Bronchial epithelial cell (primary cell): ENCODE measurements at regions not wholly inside any gene's neighbourhood (a gene's known extent, or its start where the extent isn't known, plus 50 kb on each side); places are given as distances from the start of the nearest gene placed in this dataset.
"Not testable (repeated sequence)": the region's sequence is repeated elsewhere in the genome, so short reads cannot be mapped to it uniquely, and the experiment has no call there.

Experiments used
- DNase-seq: peaks from one replicate; pipeline ENCODE4 v3.0.0-alpha.2; 2010; ENCODE audit warnings: low read depth
- FAIRE-seq: peaks from 2 replicates; lab custom pipeline; 2011; peaks lifted over from hg19 to GRCh38; lab: Jason Lieb, UNC
- H3K27me3 ChIP-seq: 2 replicates; pipeline ENCODE4 v1.5.1; 2011; ENCODE audit warnings: low read length; ENCODE audit not compliant: control insufficient read depth, insufficient read depth
- H3K36me3 ChIP-seq: 2 replicates; pipeline ENCODE4 v1.5.1; 2011; ENCODE audit warnings: low read length; ENCODE audit not compliant: control insufficient read depth, insufficient read depth
- H3K4me3 ChIP-seq: 2 replicates; pipeline ENCODE4 v1.5.1; 2011; ENCODE audit warnings: mild to moderate bottlenecking, low read depth, low read length, control low read depth
- CTCF ChIP-seq: IDR thresholded peaks from 2 replicates; pipeline ENCODE4 v1.5.1; 2011; ENCODE audit warnings: mild to moderate bottlenecking, moderate library complexity, low read length, control low read depth, inconsistent platforms; ENCODE audit not compliant: insufficient read depth, severe bottlenecking

- Histone ChIP-seq H3K36me3 (no peaks in the 10 kb centered on the region), H3K27me3 (no peaks in the 10 kb centered on the region), H3K4me3 (no peak overlapping the region)
- TF ChIP-seq CTCF = no peak
- DNase-seq = no peak
- FAIRE-seq = no peak
These were observed 191.8 kb upstream of the RBBP8 start for GRCh38 chr18:22741318-22741717.

GRCh38 chr18:22742409-22742808, 190.7 kb upstream of the RBBP8 start:
- TF ChIP-seq CTCF = no peak
- FAIRE-seq (no peak), DNase-seq (no peak)
- H3K4me3 ChIP-seq = no peak overlapping the region
- no peaks in the 10 kb centered on the region for H3K27me3 ChIP-seq
- no peaks in the 10 kb centered on the region for H3K36me3 ChIP-seq

DNA sequence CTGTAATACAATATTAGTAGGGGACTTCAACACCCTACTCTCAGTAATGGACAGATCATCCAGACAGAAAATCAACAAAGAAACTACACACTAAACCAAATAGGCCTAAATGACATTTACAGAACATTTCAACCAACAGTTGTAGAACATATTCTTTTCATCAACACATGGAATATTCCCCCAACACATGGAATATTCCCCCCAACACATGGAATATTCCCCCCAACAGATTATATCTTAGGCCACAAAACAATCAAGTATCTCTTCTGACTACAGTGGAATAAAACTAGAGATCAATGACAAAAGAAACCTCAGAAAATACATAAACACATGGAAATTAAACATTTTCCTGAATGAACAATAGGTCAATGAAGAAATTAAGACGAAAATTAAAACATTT, 187.2 kb upstream of the RBBP8 start:
- no peak for DNase-seq
- FAIRE-seq = no peak
- Histone ChIP-seq H3K36me3 (no peaks in the 10 kb centered on the region), H3K4me3 (no peak overlapping the region), H3K27me3 (peaks cover 1% of the 10 kb centered on the region)
- no peak for TF ChIP-seq CTCF

- peaks cover 4% of the 10 kb centered on the region for H3K27me3 ChIP-seq
- FAIRE-seq (no peak), DNase-seq (no peak)
- TF ChIP-seq CTCF = no peak
- no peaks in the 10 kb centered on the region for H3K36me3 ChIP-seq
- no peak overlapping the region for H3K4me3 ChIP-seq
These were observed 181.1 kb upstream of the RBBP8 start for GRCh38 chr18:22752014-22752413.

DNA sequence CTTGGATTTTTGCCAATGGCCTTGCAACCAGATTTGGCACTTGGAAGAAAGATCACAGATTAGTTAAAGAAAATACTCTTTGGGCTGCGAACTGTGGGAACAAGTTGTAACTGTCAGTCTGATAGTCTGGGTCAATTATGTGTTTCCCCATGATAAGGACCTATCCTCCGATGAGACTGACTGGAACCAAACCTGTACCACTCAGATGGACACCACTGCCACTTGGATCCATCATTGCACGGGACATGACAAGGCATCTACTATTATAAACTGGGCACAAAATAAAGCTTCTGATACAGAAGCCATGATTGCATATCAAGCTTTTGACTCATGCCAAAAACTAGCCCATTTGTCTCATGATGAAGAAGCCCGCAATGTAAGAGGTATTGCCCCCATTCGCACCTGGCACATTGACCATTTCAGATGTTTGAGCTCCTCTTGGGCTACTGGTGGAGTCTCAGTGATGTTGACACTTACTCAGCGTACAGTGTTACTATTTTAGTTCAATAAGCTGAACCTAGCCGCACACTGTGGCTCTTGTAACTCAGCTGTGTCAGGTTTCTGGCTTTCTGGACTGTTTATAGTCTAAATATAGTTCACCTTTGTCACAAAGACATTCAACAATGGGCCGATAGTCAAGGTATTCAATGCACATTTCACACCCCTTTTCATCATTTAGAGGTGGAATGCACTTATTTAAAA, 179.8 kb upstream of the RBBP8 start:
- no peak for TF ChIP-seq CTCF
- H3K27me3 ChIP-seq = peaks cover 4% of the 10 kb centered on the region
- no peak for FAIRE-seq

GRCh38 chr18:22764005-22764404, 169.1 kb upstream of the RBBP8 start:
- FAIRE-seq, H3K4me3 ChIP-seq, H3K27me3 ChIP-seq, H3K36me3 ChIP-seq, DNase-seq: not testable (repeated sequence)

More for the DNA sequence above, 179.8 kb upstream of the RBBP8 start:
- no peak overlapping the region for H3K4me3 ChIP-seq
- no peaks in the 10 kb centered on the region for H3K36me3 ChIP-seq
- no peak for DNase-seq
